Memory B cell (primary cell): ENCODE measurements at regions not wholly inside any gene's neighbourhood (a gene's known extent, or its start where the extent isn't known, plus 50 kb on each side); places are given as distances from the start of the nearest gene placed in this dataset.

Source experiments
- ATAC-seq: fragments of 150-1000 bp; cut with Tn5 transposase; 2 replicates; pipeline ENCODE4 v1.10.0; 2021; ENCODE audit warnings: low read depth, mild to moderate bottlenecking, moderate library complexity
- DNase-seq, 2 donors: peaks; one replicate each; pipeline ENCODE4 v3.0.0; 2022; ENCODE audit warnings: low spot score in 2 of 2
- H3K27ac Mint-ChIP-seq: one replicate; pipeline ENCODE4 v1.8.0; 2022; ENCODE audit warnings: mild to moderate bottlenecking, moderate library complexity, mixed read lengths
- H3K27me3 Mint-ChIP-seq: one replicate; pipeline ENCODE4 v1.8.0; 2022; ENCODE audit warnings: mixed read lengths
- H3K36me3 Mint-ChIP-seq: one replicate; pipeline ENCODE4 v1.8.0; 2022; ENCODE audit warnings: mild to moderate bottlenecking, mixed read lengths
- H3K4me1 Mint-ChIP-seq: one replicate; pipeline ENCODE4 v1.8.0; 2022; ENCODE audit warnings: mixed read lengths
- H3K4me3 Mint-ChIP-seq: one replicate; pipeline ENCODE4 v1.8.0; 2022; ENCODE audit warnings: mild to moderate bottlenecking, moderate library complexity, mixed read lengths
- H3K9me3 Mint-ChIP-seq: one replicate; pipeline ENCODE4 v1.8.0; 2022; ENCODE audit warnings: mixed read lengths

- Mint-ChIP-seq H3K27me3 (no peaks in the 10 kb centered on the region), H3K4me1 (no peaks in the 10 kb centered on the region), H3K9me3 (peaks cover 4% of the 10 kb centered on the region), H3K36me3 (no peaks in the 10 kb centered on the region), H3K4me3 (no peak overlapping the region), H3K27ac (no peak overlapping the region)
- DNase-seq, result no peak
- ATAC-seq, result no peak
These were observed 553.6 kb upstream of the MAP3K7 start for GRCh38 chr6:91140449-91140848.

GRCh38 chr6:91137286-91137685 is 550.4 kb upstream of the MAP3K7 start:
- Mint-ChIP-seq H3K4me3 (no peak overlapping the region), H3K4me1 (no peaks in the 10 kb centered on the region), H3K27ac (no peak overlapping the region), H3K36me3 (no peaks in the 10 kb centered on the region), H3K9me3 (no peaks in the 10 kb centered on the region), H3K27me3 (no peaks in the 10 kb centered on the region)
- no peak for ATAC-seq
- DNase-seq, result no peak

GRCh38 chr6:91135406-91136103 is 548.7 kb upstream of the MAP3K7 start:
- Mint-ChIP-seq H3K36me3 (no peaks in the 10 kb centered on the region), H3K9me3 (peaks cover 1% of the 10 kb centered on the region), H3K4me1 (no peaks in the 10 kb centered on the region), H3K27ac (no peak overlapping the region), H3K27me3 (no peaks in the 10 kb centered on the region), H3K4me3 (no peak overlapping the region)
- ATAC-seq, result no peak
- DNase-seq, result no peak

GRCh38 chr6:91132461-91132860 is 545.6 kb upstream of the MAP3K7 start:
- Mint-ChIP-seq H3K27me3 (no peaks in the 10 kb centered on the region), H3K27ac (no peak overlapping the region), H3K4me3 (no peak overlapping the region), H3K4me1 (no peaks in the 10 kb centered on the region), H3K9me3 (peaks cover 1% of the 10 kb centered on the region), H3K36me3 (no peaks in the 10 kb centered on the region)
- DNase-seq (no peak), ATAC-seq (no peak)

- H3K27me3 Mint-ChIP-seq, result no peaks in the 10 kb centered on the region
- no peak overlapping the region for H3K27ac Mint-ChIP-seq
- ATAC-seq, result no peak
- H3K9me3 Mint-ChIP-seq, result peaks cover 1% of the 10 kb centered on the region
- H3K36me3 Mint-ChIP-seq, result no peaks in the 10 kb centered on the region
- no peak for DNase-seq
- no peak overlapping the region for H3K4me3 Mint-ChIP-seq
- no peaks in the 10 kb centered on the region for H3K4me1 Mint-ChIP-seq
These were observed 543.3 kb upstream of the MAP3K7 start for GRCh38 chr6:91130126-91130525.

- Mint-ChIP-seq H3K36me3 (no peaks in the 10 kb centered on the region), H3K4me3 (no peak overlapping the region), H3K4me1 (no peaks in the 10 kb centered on the region), H3K9me3 (peaks cover 1% of the 10 kb centered on the region), H3K27ac (no peak overlapping the region), H3K27me3 (no peaks in the 10 kb centered on the region)
- no peak for ATAC-seq
- DNase-seq, result no peak
These were observed 540.9 kb upstream of the MAP3K7 start for GRCh38 chr6:91127752-91128151.

GRCh38 chr6:91126876-91127275 is 540.0 kb upstream of the MAP3K7 start:
- Mint-ChIP-seq H3K9me3 (no peaks in the 10 kb centered on the region), H3K4me1 (no peaks in the 10 kb centered on the region), H3K36me3 (no peaks in the 10 kb centered on the region), H3K27me3 (no peaks in the 10 kb centered on the region), H3K27ac (no peak overlapping the region), H3K4me3 (no peak overlapping the region)
- ATAC-seq, result no peak
- DNase-seq, result no peak

GRCh38 chr6:91117550-91117949 is 530.7 kb upstream of the MAP3K7 start:
- no peak for DNase-seq
- H3K4me1 Mint-ChIP-seq, result no peaks in the 10 kb centered on the region
- H3K9me3 Mint-ChIP-seq, result peaks cover 1% of the 10 kb centered on the region
- H3K27me3 Mint-ChIP-seq, result peaks cover 3% of the 10 kb centered on the region
- no peak for ATAC-seq
- H3K27ac Mint-ChIP-seq, result no peak overlapping the region
- no peak overlapping the region for H3K4me3 Mint-ChIP-seq
- H3K36me3 Mint-ChIP-seq, result no peaks in the 10 kb centered on the region

GRCh38 chr6:91114123-91114708 is 527.3 kb upstream of the MAP3K7 start:
- no peaks in the 10 kb centered on the region for H3K4me1 Mint-ChIP-seq
- H3K27me3 Mint-ChIP-seq, result peaks cover 1% of the 10 kb centered on the region
- H3K27ac Mint-ChIP-seq, result no peak overlapping the region
- peaks cover 3% of the 10 kb centered on the region for H3K9me3 Mint-ChIP-seq
- ATAC-seq (no peak), DNase-seq (no peak)
- H3K36me3 Mint-ChIP-seq, result no peaks in the 10 kb centered on the region
- H3K4me3 Mint-ChIP-seq, result no peak overlapping the region

- H3K27ac Mint-ChIP-seq, result no peak overlapping the region
- no peak overlapping the region for H3K4me3 Mint-ChIP-seq
- H3K27me3 Mint-ChIP-seq, result no peaks in the 10 kb centered on the region
- H3K4me1 Mint-ChIP-seq, result no peaks in the 10 kb centered on the region
- ATAC-seq (no peak), DNase-seq (no peak)
- H3K9me3 Mint-ChIP-seq, result peaks cover 2% of the 10 kb centered on the region
- no peaks in the 10 kb centered on the region for H3K36me3 Mint-ChIP-seq
These were observed 519.2 kb upstream of the MAP3K7 start for GRCh38 chr6:91106083-91106482.

GRCh38 chr6:91105532-91105931 is 518.7 kb upstream of the MAP3K7 start:
- no peak overlapping the region for H3K4me3 Mint-ChIP-seq
- no peak for ATAC-seq
- H3K36me3 Mint-ChIP-seq, result no peaks in the 10 kb centered on the region
- no peaks in the 10 kb centered on the region for H3K4me1 Mint-ChIP-seq
- H3K27ac Mint-ChIP-seq, result no peak overlapping the region
- DNase-seq, result no peak
- peaks cover 2% of the 10 kb centered on the region for H3K9me3 Mint-ChIP-seq
- no peaks in the 10 kb centered on the region for H3K27me3 Mint-ChIP-seq

- Mint-ChIP-seq H3K4me1 (no peaks in the 10 kb centered on the region), H3K27me3 (no peaks in the 10 kb centered on the region), H3K4me3 (no peak overlapping the region), H3K9me3 (peaks cover 2% of the 10 kb centered on the region), H3K27ac (no peak overlapping the region), H3K36me3 (no peaks in the 10 kb centered on the region)
- ATAC-seq, result no peak
- DNase-seq, result no peak
These were observed 512.6 kb upstream of the MAP3K7 start for GRCh38 chr6:91099479-91099878.

- Mint-ChIP-seq H3K27me3 (no peaks in the 10 kb centered on the region), H3K9me3 (peaks cover 2% of the 10 kb centered on the region), H3K4me3 (no peak overlapping the region), H3K27ac (no peak overlapping the region), H3K4me1 (no peaks in the 10 kb centered on the region), H3K36me3 (no peaks in the 10 kb centered on the region)
- ATAC-seq, result no peak
- DNase-seq, result no peak
These were observed 511.1 kb upstream of the MAP3K7 start for GRCh38 chr6:91098006-91098405.

GRCh38 chr6:91097364-91097763 is 510.5 kb upstream of the MAP3K7 start:
- Mint-ChIP-seq H3K4me1 (no peaks in the 10 kb centered on the region), H3K36me3 (no peaks in the 10 kb centered on the region), H3K27me3 (no peaks in the 10 kb centered on the region), H3K27ac (no peak overlapping the region), H3K4me3 (no peak overlapping the region), H3K9me3 (peaks cover 2% of the 10 kb centered on the region)
- ATAC-seq (no peak), DNase-seq (no peak)

GRCh38 chr6:91094806-91095475 is 508.1 kb upstream of the MAP3K7 start:
- Mint-ChIP-seq H3K27me3 (peaks cover 2% of the 10 kb centered on the region), H3K4me1 (no peaks in the 10 kb centered on the region), H3K9me3 (peaks cover 2% of the 10 kb centered on the region), H3K4me3 (no peak overlapping the region), H3K27ac (no peak overlapping the region), H3K36me3 (no peaks in the 10 kb centered on the region)
- ATAC-seq (no peak), DNase-seq (no peak)
